HG03354 (cell line): ENCODE measurements at regions not wholly inside any gene's neighbourhood (a gene's known extent, or its start where the extent isn't known, plus 50 kb on each side); places are given as distances from the start of the nearest gene placed in this dataset.

ENCODE experiments used
- ATAC-seq: cut with Tn5 transposase; IDR thresholded peaks from one replicate; pipeline ENCODE4 v1.9.1; 2021; ENCODE audit warnings: mild to moderate bottlenecking; ENCODE audit not compliant: unreplicated experiment, poor library complexity, severe bottlenecking

DNA sequence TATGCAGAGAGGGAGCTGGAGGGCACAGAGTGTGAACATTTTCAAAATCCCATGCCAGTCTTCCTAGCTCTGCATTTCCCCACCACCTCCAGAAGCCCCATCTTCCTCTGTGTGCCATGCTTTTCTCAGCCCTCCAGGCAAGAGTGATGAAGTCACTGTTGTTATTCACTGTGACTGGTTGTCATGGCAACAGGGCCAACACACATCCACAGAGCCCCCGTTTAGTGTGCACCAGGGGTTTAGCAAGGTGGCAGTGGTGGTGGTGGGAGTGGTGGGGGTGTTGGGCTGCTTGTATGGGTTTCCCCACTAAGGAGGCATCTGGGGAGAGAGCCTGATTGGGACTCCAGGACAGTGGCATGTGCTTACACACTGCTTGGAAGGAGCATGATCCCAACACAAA lies 309.9 kb upstream of the ASIC2 start:
- no peak for ATAC-seq

DNA sequence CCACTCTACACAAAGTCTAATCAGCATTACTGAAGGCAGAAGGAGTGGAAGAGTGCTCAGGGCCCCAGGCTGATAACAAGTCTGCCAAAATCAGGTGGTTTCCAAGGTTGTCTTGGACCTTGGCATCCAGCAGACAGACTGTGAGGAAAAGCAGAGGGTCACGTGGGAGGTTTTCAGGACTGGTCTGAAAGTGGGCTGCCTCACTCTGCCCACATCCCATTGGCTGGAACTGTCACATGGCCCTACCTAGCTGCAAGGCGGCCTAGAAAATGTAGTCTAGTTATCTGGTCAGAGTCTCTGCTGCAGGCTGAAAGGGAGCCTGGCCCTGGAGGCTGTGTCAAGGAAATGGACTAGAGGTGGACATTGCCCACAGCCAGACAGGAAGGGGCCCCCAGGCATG lies 310.7 kb upstream of the ASIC2 start:
- no peak for ATAC-seq

DNA sequence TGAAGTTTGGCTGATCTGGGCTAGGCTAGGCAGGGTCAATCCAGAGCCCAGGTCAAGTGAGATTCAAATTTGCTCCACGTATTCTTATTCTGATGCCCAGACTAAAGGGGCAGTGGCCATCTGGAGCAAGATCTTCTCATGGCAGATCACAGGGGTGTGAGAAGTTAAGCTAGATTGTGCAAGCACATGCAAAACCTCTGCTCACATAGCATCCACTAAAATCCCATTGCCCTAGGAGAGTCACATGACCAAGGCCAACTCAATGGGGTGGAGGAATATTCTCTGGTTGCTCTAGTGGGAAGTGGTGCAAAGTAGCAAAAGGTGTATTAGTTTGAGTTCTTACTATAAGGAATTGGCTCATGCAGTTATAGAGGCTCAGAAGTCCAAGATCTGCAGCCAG lies 318.4 kb upstream of the ASIC2 start:
- ATAC-seq: no peak

DNA sequence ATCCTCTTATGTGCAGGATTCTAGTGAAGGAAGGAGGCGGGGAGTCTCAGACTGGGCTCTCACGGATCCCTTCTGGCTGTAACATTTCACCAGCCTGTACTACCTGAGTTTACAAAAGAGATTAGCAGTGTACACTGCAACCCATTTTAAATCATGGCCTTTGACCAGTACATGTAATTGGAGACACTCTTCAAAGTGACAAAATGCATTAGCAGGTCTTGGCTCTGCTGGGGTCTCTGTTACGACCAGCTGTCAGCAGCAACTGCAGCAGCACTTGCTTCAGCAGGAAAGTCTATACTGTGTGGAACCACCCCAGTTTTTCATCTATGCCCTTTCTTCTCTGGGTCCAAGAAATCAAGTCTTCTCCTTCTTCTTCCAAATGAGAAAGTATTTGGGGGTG lies 322.8 kb upstream of the ASIC2 start:
- no peak for ATAC-seq

DNA sequence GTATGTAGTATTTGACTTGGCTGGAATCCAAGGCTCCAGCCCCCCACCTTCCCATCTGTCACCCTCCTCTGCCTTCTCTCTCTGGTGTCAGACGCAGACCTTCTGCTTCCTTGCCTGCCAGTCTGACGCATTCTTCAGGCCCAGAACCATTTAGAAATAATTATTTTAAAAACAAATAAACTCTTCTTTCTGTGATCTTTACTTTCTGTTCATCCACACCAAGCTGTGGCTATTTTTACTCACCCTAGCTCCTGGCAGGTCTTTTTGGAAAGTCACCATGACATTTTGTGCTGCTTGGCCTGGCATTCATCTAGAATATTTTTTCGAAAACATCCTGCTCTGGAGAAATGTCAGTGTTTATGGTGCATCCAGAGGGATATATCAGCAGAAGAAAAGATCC lies 330.7 kb upstream of the ASIC2 start:
- ATAC-seq: no peak

DNA sequence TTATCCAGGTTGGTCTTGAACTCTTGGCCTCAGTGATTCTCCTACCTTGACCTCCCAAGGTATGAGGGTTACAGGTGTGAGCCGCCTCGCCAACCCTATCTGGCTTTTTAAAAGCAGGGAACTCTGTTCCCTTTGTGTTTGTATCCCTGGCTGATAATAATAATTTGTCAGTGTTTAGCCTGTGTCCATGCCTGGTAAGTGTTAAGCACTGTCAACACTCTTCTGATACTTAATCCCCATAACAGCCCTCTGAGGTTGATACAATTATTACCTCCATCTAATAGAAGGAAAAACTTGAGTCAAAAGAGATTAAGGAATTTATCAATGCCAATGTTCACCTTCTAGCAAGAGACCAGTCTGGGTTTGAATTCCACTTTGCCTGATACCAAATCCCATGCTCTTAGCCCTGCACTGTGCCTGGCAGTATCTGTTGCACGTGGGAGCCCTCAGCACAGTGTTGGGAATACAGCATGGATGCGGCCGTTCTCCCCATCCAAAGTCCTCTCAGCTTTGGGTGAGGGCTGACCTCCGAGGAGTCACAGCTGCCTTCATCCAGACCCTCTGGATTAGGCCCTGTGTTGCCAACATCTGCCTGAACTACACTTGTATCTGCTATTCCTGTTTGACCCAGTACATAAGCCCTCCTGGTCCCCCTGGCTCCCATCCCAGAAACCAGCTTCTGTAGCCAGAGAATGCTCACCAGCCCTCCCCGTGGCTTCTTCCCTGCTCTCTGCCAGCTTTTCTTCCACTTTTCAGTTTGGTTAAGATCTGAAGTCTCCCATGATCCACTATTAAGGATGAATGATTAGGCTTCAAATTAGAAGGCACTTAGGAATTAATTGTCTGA lies 335.6 kb upstream of the ASIC2 start:
- no peak for ATAC-seq

DNA sequence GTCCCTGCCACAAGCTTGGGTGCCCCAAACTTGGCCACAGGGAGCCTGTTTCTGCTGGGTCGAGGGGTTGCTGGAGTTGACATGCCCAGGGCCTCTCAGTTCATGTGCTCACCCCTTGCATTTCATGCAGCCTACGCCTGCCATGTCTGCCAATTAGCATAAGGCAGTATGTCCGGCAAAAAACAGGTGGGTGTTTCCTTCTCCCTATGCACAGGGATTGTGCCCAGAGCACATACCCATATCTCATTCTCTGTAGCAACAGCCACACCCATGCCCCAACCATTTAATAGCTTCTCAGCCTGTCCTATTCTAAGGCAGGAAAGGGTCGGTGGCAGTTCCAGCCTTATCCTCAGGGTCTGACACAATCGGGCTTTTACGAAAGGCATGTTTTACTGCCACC lies 340.4 kb upstream of the ASIC2 start:
- ATAC-seq: no peak

DNA sequence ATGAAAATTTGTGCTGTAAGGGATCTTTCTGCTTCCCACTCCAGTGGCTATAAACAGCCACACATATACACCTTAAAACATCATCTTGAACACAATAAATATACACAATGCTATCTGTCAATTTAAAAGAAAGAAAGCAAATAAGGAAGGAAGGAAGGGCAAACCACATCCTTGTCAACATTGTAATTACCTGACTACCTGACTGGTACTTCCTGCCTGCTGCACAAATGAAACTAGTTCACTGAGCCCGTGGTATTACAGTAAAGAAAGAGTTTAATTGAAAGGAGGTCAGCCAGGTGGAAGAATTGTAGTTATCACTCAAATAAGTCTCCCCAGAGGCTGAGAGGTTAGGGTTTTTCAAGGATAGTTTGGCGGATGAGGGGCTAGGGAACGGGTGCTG lies 344.4 kb upstream of the ASIC2 start:
- ATAC-seq: no peak

DNA sequence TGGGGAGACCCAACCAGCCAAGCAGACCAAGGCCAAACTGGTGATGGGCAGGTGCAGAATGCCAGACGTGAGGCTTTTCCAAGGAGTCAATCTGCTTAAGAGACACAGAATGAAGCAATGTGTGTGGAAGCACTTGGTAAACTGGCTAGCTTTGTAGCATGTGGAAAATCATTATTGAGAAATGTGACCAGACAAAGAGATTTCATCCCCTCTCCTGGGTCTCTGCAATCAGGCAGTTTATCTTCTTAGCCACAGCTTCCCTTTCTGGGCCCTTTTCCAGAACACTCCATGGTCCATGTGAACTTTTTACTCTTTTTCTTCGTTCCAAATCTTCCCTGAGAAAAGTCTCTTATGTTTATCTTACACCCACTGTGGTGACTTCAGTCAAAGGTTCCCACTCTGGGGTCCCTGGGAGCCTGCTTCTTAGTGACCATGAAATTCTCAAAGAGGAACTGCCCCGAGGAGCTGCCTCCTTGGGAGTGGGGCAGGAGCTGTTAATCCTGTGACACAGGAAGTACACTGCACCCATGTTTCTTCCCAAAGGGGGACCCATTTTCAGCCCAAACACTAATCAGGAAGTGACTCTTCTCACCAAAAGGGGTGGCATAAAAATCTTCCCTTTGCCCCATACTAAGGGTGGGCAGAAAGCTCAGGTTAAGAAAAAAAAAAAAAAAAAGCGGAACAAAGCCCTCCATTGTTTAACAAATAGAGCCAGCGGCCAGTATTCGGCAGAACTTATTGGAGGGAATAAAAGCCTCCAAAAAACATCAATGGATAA lies 346.2 kb upstream of the ASIC2 start:
- no peak for ATAC-seq

DNA sequence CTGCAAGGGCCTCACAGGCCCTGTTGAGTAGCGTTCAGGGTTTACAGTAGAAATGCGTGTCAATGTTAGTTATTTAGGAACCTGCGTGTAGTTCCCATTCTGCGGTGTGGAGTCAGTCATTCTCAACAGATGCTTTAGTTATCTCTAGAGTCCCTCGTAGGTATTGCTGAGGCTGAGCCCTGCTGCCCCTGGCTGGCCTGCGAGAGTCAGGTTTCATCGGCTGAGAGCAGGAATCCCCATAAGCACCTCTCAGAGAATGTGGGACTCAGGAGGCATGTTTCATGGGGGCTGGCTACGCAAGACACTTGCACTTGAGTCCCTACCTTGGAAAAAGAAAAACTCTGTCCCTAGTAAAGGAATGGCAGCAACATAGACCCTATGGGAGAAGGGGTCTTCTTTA lies 347.5 kb upstream of the ASIC2 start:
- no peak for ATAC-seq

DNA sequence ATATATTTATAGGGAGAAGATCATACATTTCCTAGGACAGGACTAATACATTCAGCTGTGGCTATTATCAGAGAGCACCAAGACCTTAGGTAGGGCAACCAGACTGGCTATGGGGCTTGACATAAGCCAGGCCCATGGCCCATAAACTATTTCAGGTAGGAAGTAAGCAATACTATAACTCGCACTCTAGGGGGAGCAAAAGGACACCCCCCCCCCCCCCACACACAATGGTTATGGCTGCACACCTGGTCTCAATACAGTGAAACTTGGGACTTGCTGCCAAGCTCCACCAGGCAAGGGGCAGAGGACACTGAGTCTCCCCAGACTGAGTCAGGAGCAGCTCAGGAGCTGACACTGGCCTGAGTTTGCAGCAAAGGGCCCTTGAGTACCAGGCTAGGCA lies 348.9 kb upstream of the ASIC2 start:
- ATAC-seq: no peak

DNA sequence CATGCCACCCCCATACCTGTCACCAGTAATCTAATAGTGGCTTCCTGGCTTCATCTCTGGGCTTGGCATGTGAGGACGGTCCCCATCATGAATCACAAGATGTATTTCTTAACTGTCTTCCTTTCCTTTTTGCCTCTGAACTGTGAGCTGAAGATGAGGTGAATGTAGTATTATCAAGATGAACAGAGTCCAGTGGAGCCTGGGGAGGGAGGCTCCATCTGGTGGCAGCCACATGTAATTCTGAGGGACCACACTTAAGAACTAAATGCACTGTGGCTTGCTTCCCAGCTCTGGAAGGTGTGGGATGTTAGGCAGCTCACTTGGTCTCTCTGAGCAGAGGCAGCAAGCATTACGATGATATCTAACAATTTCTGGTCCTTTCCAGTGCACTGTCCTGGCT lies 354.9 kb upstream of the ASIC2 start:
- ATAC-seq: no peak

DNA sequence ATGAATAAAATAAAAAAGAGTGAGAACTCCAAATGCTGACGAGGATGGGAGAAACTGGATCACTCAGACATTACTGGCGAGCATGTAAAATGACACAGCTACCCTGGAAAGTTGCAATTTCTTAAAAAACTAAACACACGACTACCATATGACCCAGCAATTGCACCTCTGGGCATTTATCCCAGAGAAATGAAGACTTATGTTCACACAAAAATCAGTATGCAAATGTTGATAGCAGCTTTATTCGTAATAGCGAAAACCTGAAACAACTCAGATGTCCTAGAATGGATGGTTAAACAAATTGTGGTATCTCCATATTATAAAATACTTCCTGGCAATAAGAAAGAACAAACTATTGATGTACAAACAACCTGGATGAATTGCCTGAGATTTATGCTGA lies 357.2 kb upstream of the ASIC2 start:
- ATAC-seq: no peak

DNA sequence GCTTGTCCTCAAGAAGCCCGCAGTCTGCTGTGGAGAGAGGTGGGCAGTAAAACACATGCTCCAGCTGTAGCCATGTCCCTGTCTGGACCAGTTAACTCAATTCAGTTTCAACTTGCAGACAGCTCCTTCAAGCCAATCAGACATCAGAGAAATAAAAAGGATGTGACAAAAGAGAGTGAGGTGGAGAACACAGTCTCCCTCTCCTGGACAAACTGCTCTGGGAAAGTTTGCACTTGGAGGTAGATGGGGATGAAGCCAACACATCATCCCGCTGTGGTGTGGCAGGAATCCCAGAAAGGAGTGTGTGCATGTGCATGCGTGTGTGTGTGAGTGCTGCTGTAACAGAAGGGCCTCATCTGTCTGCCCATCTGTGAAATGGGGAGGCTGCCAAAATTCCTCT lies 358.6 kb upstream of the ASIC2 start:
- ATAC-seq: no peak

DNA sequence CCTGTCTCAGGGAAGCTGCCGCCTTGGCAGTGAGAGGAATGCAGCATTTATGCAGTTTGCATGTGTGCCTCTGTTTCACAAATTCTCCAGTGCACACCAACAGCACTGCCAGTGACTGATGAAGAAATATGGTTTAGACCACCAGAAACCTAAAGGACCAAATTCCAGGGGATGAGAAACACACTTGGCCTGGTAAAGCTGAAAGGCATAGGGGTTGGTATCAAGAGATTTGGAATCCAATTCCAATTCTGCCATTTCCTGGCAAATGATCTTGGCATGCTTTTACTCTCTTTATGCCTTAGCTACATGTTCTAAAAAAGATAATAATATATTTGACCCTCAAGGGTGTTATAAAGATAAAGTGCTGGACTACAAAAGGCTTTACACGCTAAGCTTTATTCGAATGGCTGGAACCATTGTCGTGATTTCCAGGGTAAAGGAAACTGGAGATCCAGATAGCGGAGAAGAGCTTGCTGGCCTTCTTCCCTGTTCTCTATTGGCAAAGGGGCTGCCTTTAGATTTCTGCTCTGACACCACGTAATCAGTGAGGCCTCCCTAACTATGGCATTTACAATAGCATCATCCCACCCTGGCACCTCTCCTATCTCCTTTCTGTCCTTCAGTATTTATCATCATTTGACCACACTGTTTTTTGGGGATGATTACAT lies 359.8 kb upstream of the ASIC2 start:
- no peak for ATAC-seq

DNA sequence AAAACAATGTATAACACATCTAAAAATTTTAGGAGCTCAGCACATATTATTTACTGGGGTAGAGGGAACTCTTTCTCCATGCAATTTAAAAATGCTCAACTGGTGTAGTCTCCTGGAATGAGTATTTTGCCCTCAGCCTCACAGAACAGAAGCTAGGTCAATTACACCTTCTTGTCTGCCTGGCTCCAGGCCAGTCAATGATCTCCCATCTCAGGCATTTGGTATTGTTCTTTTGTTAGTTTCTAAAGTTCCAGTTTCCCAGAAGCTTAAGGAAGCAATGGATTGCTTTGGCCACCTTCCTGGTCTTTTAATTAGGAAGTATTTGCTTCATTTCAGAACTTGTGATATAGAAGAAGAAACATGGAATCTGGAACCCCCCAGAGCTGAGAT lies 360.3 kb upstream of the ASIC2 start:
- ATAC-seq: no peak

DNA sequence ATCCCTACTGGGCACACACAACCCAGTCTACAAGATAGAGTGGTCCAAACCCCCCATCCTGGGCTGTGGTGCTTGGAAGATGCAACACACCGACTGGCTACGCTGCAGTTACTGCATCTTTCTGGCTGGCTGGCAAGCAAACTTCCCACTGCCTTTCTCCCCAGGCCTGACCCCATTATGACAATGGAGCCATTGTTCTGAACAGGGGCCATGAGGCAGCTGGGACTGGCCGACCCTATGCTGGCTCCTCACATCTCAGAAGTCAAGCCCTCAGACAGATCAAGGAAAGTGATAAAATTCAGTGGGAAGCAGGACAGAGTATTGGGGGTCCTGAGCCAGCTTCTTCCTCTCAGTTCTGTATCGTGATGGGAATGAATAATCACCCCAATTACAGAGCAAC lies 364.1 kb upstream of the ASIC2 start:
- no peak for ATAC-seq

DNA sequence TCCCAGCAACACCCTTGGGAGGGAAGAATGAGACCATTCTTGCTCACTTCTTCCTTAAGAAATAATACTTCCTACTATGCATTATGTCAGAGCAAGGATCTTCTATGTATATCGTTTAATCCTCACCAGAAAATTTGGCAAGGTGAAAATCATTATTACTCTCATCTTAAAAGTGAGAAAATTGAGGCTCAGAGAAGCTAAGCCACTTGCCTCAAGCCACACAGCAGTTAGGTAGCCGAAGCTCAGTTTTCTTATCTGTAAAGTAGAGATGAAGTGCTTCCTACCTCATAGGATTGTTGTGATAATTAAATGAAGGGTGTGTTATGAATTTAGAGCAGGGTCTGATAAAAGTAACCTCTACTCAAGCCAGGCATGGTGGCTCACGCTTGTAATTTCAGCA lies 368.9 kb upstream of the ASIC2 start:
- ATAC-seq: no peak

DNA sequence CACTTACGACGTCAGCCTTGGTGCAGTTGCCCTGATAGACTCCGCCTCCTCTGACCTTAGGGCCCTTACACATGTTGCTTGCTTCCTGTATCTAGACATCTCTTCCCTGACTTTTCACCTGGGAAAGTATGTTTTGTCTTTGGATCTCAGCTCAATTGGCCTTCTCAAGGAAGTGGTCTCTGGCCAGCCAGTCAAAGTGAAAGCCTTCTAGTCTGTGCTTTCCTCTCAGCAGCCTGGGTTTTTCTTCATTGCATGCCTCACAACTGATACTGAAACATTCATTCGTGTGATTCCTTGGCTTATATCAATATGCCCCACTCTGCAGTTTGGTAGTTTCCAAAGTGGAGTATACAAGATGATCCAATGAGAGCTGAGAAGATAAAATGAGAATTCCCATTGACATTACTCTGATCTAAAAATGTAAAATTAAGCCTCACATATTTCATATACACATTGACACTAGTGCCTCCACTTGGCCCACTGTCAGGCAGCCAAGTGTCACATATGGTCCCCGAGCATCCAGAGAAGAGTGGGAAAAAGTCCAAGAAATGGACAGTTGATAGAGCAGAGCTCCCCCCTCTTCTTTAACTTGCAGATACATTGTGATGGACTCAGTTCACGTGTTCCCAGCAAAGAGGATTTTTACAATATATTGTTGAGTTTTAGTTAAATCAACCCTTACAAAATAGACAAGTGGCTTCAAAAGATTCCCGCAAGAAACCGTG lies 371.2 kb upstream of the ASIC2 start:
- ATAC-seq: no peak

DNA sequence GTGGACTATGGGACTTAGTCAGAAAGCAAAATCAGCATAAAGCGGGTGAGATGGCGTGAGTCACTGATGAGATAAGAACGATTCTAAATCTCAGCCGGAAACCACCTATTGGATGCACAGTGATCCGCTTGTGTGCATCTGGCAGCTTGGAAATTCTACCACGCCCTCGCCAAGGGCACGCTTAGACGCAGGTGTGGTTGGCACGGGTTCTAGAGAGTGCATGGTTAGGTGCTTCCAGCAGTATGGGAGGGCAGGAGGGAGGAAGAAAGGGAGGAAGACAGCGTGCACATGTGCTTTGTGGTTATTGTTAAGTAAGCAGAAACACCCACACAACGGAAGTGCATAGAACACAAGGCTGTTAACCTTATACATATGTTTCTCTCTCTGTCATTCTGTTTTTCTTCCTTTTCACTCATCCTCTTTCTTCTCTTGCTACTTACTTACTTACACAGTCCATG lies 374.0 kb upstream of the ASIC2 start:
- ATAC-seq: no peak
